ENCODE measurements at regions not wholly inside any gene's neighbourhood (a gene's known extent, or its start where the extent isn't known, plus 50 kb on each side); places are given as distances from the start of the nearest gene placed in this dataset.

- Histone ChIP-seq H3K27ac (replicated peaks) (no peak overlapping the region), H3K4me3 (replicated peaks; ENCODE audit: insufficient read depth, low read length) (no peak overlapping the region), H3K27me3 (ENCODE audit: insufficient read depth, poor library complexity, severe bottlenecking) (no peaks in the 10 kb centered on the region)
- no peak for DNase-seq (ENCODE audit: low read depth in 1 of 2, low spot score in 1 of 2)
- TF ChIP-seq REST (IDR thresholded peaks at IDR 0.05; ENCODE audit: insufficient replicate concordance, low read depth) = no peak
Measured at GRCh38 chr2:71932037-71932779, 215.5 kb downstream of the CYP26B1 start.

GRCh38 chr2:71930049-71930681 lies 217.5 kb downstream of the CYP26B1 start:
- Histone ChIP-seq H3K27me3 (ENCODE audit: insufficient read depth, poor library complexity, severe bottlenecking) (no peaks in the 10 kb centered on the region), H3K4me3 (replicated peaks; ENCODE audit: insufficient read depth, low read length) (no peak overlapping the region), H3K27ac (replicated peaks) (no peak overlapping the region)
- DNase-seq (ENCODE audit: low read depth in 1 of 2, low spot score in 1 of 2) = no peak
- no peak for TF ChIP-seq CTCF (IDR thresholded peaks at IDR 0.05; ENCODE audit: insufficient read depth, low read length)
- no peak for TF ChIP-seq GABPA (IDR thresholded peaks at IDR 0.05; ENCODE audit: low read depth)
- TF ChIP-seq SPI1 (IDR thresholded peaks at IDR 0.05; ENCODE audit: borderline replicate concordance, low read depth) = no peak
- no peak for TF ChIP-seq REST (IDR thresholded peaks at IDR 0.05; ENCODE audit: insufficient replicate concordance, low read depth)
- TF ChIP-seq POLR2AphosphoS5 (IDR thresholded peaks at IDR 0.05; ENCODE audit: low read depth) = no peak

- no peak for TF ChIP-seq SPI1 (IDR thresholded peaks at IDR 0.05; ENCODE audit: borderline replicate concordance, low read depth)
- no peak for TF ChIP-seq GABPA (IDR thresholded peaks at IDR 0.05; ENCODE audit: low read depth)
- no peak for TF ChIP-seq CTCF (IDR thresholded peaks at IDR 0.05; ENCODE audit: insufficient read depth, low read length)
- TF ChIP-seq POLR2AphosphoS5 (IDR thresholded peaks at IDR 0.05; ENCODE audit: low read depth) = no peak
- no peak for TF ChIP-seq REST (IDR thresholded peaks at IDR 0.05; ENCODE audit: insufficient replicate concordance, low read depth)
- H3K27ac ChIP-seq (replicated peaks) = no peak overlapping the region
- no peaks in the 10 kb centered on the region for H3K27me3 ChIP-seq (ENCODE audit: insufficient read depth, poor library complexity, severe bottlenecking)
- no peak for DNase-seq (ENCODE audit: low read depth in 1 of 2, low spot score in 1 of 2)
- no peak overlapping the region for H3K4me3 ChIP-seq (replicated peaks; ENCODE audit: insufficient read depth, low read length)
Measured at GRCh38 chr2:71929482-71929772, 218.2 kb downstream of the CYP26B1 start.

Measured in HL-60 (cell line).